Trophoblast cell (in vitro differentiated cells and primary cell): ENCODE measurements at regions not wholly inside any gene's neighbourhood (a gene's known extent, or its start where the extent isn't known, plus 50 kb on each side); places are given as distances from the start of the nearest gene placed in this dataset.

Source experiments
- DNase-seq, 2 donors: peaks; one replicate each; pipeline ENCODE4 v3.0.0-alpha.2; 2016
- H2AFZ ChIP-seq: 2 replicates; pipeline ENCODE4 v1.6.1; 2013; ENCODE audit warnings: low read length, moderate library complexity, mild to moderate bottlenecking; ENCODE audit not compliant: insufficient read depth, poor library complexity
- H2AK5ac ChIP-seq: 2 replicates; pipeline ENCODE4 v1.6.1; 2013; ENCODE audit warnings: mild to moderate bottlenecking, low read length
- H2BK120ac ChIP-seq: 2 replicates; pipeline ENCODE4 v1.6.1; 2013; ENCODE audit warnings: low read length, mild to moderate bottlenecking, moderate library complexity; ENCODE audit not compliant: insufficient read depth, poor library complexity
- H2BK12ac ChIP-seq: 2 replicates; pipeline ENCODE4 v1.6.1; 2013; ENCODE audit warnings: mild to moderate bottlenecking, low read length, moderate library complexity
- H2BK5ac ChIP-seq: 2 replicates; pipeline ENCODE4 v1.6.1; 2013; ENCODE audit warnings: low read length, low read depth, moderate library complexity, mild to moderate bottlenecking; ENCODE audit not compliant: poor library complexity
- H3K14ac ChIP-seq: 2 replicates; pipeline ENCODE4 v1.6.1; 2013; ENCODE audit warnings: mild to moderate bottlenecking, low read length
- H3K18ac ChIP-seq: 2 replicates; pipeline ENCODE4 v1.6.1; 2013; ENCODE audit warnings: mild to moderate bottlenecking, low read length
- H3K23ac ChIP-seq: 2 replicates; pipeline ENCODE4 v1.6.1; 2013; ENCODE audit warnings: low read length
- H3K27ac ChIP-seq: 2 replicates; pipeline ENCODE4 v1.5.1; 2013; ENCODE audit warnings: low read depth, mild to moderate bottlenecking, inconsistent platforms, low read length, moderate library complexity
- H3K27me3 ChIP-seq: 2 replicates; pipeline ENCODE4 v1.6.1; 2013; ENCODE audit warnings: inconsistent platforms, mild to moderate bottlenecking, low read length, moderate library complexity; ENCODE audit not compliant: insufficient read depth
- H3K36me3 ChIP-seq, 2 experiments: 1 replicate in 1 of 2; 2 replicates in 1 of 2; pipeline ENCODE4 v1.6.1; 2013; ENCODE audit warnings: low read length in 2 of 2, mild to moderate bottlenecking in 2 of 2, moderate library complexity in 1 of 2; ENCODE audit not compliant: insufficient read depth in 2 of 2, control insufficient read depth in 1 of 2
- H3K4ac ChIP-seq: 2 replicates; pipeline ENCODE4 v1.6.1; 2013; ENCODE audit warnings: low read depth, mild to moderate bottlenecking, low read length, moderate library complexity
- H3K4me1 ChIP-seq, 2 experiments: 1 replicate in 1 of 2; 2 replicates in 1 of 2; pipeline ENCODE4 v1.6.1; 2013; ENCODE audit warnings: low read length in 2 of 2, mild to moderate bottlenecking in 2 of 2, moderate library complexity in 1 of 2; ENCODE audit not compliant: insufficient read depth in 2 of 2, control insufficient read depth in 1 of 2
- H3K4me2 ChIP-seq: 2 replicates; pipeline ENCODE4 v1.6.1; 2013; ENCODE audit warnings: inconsistent platforms, mild to moderate bottlenecking, low read length, moderate library complexity
- H3K4me3 ChIP-seq: 2 replicates; pipeline ENCODE4 v1.5.1; 2013; ENCODE audit warnings: mild to moderate bottlenecking, low read depth, low read length, inconsistent platforms
- H3K79me1 ChIP-seq: one replicate; pipeline ENCODE4 v1.6.1; 2013; ENCODE audit warnings: low read length
- H3K79me2 ChIP-seq: 2 replicates; pipeline ENCODE4 v1.6.1; 2013; ENCODE audit warnings: low read length, mild to moderate bottlenecking; ENCODE audit not compliant: control insufficient read depth, insufficient read depth, poor library complexity
- H3K9ac ChIP-seq: 2 replicates; pipeline ENCODE4 v1.6.1; 2013; ENCODE audit warnings: mild to moderate bottlenecking, low read length
- H3K9me3 ChIP-seq: 2 replicates; pipeline ENCODE4 v1.6.1; 2013; ENCODE audit warnings: low read depth, mild to moderate bottlenecking, control low read depth, inconsistent platforms, low read length; ENCODE audit not compliant: insufficient read depth
- H4K12ac ChIP-seq: 2 replicates; pipeline ENCODE4 v1.6.1; 2013; ENCODE audit warnings: low read depth, mild to moderate bottlenecking, low read length, moderate library complexity
- H4K8ac ChIP-seq: 2 replicates; pipeline ENCODE4 v1.6.1; 2013; ENCODE audit warnings: low read depth, mild to moderate bottlenecking, low read length, moderate library complexity
- H4K91ac ChIP-seq: one replicate; pipeline ENCODE4 v1.6.1; 2013; ENCODE audit warnings: low read depth, mild to moderate bottlenecking, low read length, moderate library complexity
- WGBS: extraction: QIAGEN DNeasy Blood & Tissue Kit; methylation state at CpG from one replicate; pipeline ENCODE4 v1.1.7; 2013; ENCODE audit warnings: missing lambda C conversion rate; ENCODE audit not compliant: insufficient read length, insufficient coverage; ENCODE audit errors: extremely low coverage; 5-methylcytosine and 5-hydroxymethylcytosine counted together

- no peak overlapping the region for H3K18ac ChIP-seq
Measured at GRCh38 chr18:78080761-78081160, 831.1 kb downstream of the GALR1 start.

GRCh38 chr18:78082816-78083215 is 833.2 kb downstream of the GALR1 start:
- Histone ChIP-seq H3K27me3 (no peaks in the 10 kb centered on the region), H4K91ac (no peak overlapping the region), H3K18ac (no peak overlapping the region), H2AK5ac (no peak overlapping the region), H2BK5ac (no peak overlapping the region), H3K23ac (no peak overlapping the region), H3K9me3 (no peaks in the 10 kb centered on the region), H3K4me1 (no peaks in the 10 kb centered on the region), H3K4me2 (no peak overlapping the region), H3K9ac (no peak overlapping the region), H3K4ac (no peak overlapping the region), H4K8ac (no peak overlapping the region), H3K27ac (no peak overlapping the region), H3K14ac (no peak overlapping the region), H2BK120ac (no peak overlapping the region), H3K79me1 (no peaks in the 10 kb centered on the region), H3K4me3 (no peak overlapping the region), H4K12ac (no peak overlapping the region), H3K79me2 (no peaks in the 10 kb centered on the region), H2AFZ (no peak overlapping the region), H3K36me3 (no peaks in the 10 kb centered on the region), H2BK12ac (no peak overlapping the region)
- no peak for DNase-seq
- WGBS: no CpG with 5 or more reads among the region's 7 CpGs

More at GRCh38 chr18:78080761-78081160, 831.1 kb downstream of the GALR1 start:
- no peak for DNase-seq
- no CpG with 5 or more reads among the region's 5 CpGs for WGBS
- Histone ChIP-seq H2BK12ac (no peak overlapping the region), H4K12ac (no peak overlapping the region), H3K4me1 (no peaks in the 10 kb centered on the region), H2BK120ac (no peak overlapping the region), H3K27ac (no peak overlapping the region), H3K14ac (no peak overlapping the region), H3K23ac (no peak overlapping the region), H3K79me2 (no peaks in the 10 kb centered on the region), H3K4me2 (no peak overlapping the region), H3K36me3 (no peaks in the 10 kb centered on the region), H2AFZ (no peak overlapping the region), H3K4me3 (no peak overlapping the region), H3K9me3 (no peaks in the 10 kb centered on the region), H4K91ac (no peak overlapping the region), H3K27me3 (no peaks in the 10 kb centered on the region), H4K8ac (no peak overlapping the region), H2BK5ac (no peak overlapping the region), H3K4ac (no peak overlapping the region), H3K9ac (no peak overlapping the region), H2AK5ac (no peak overlapping the region), H3K79me1 (no peaks in the 10 kb centered on the region)

GRCh38 chr18:78085241-78086185 is 835.9 kb downstream of the GALR1 start:
- no peak overlapping the region for H2BK5ac ChIP-seq
- no peak overlapping the region for H4K12ac ChIP-seq
- H3K9me3 ChIP-seq: no peaks in the 10 kb centered on the region
- H3K4me1 ChIP-seq: no peaks in the 10 kb centered on the region
- no CpG with 5 or more reads among the region's 43 CpGs for WGBS
- H3K23ac ChIP-seq: no peak overlapping the region
- no peaks in the 10 kb centered on the region for H3K27me3 ChIP-seq
- no peak overlapping the region for H3K4ac ChIP-seq
- H2AK5ac ChIP-seq: no peak overlapping the region
- H3K4me2 ChIP-seq: no peak overlapping the region
- H3K79me1 ChIP-seq: no peaks in the 10 kb centered on the region
- H3K14ac ChIP-seq: no peak overlapping the region
- H3K36me3 ChIP-seq: no peaks in the 10 kb centered on the region
- no peak overlapping the region for H4K8ac ChIP-seq
- no peaks in the 10 kb centered on the region for H3K79me2 ChIP-seq
- H3K27ac ChIP-seq: no peak overlapping the region
- no peak overlapping the region for H3K18ac ChIP-seq
- H3K4me3 ChIP-seq: no peak overlapping the region
- H2BK120ac ChIP-seq: no peak overlapping the region
- no peak overlapping the region for H4K91ac ChIP-seq
- H2AFZ ChIP-seq: no peak overlapping the region
- H2BK12ac ChIP-seq: no peak overlapping the region
- DNase-seq: no peak
- H3K9ac ChIP-seq: no peak overlapping the region

GRCh38 chr18:78086931-78087330 is 837.3 kb downstream of the GALR1 start:
- no peak overlapping the region for H3K23ac ChIP-seq
- no peak overlapping the region for H2BK120ac ChIP-seq
- H2AK5ac ChIP-seq: no peak overlapping the region
- H3K4me1 ChIP-seq: no peaks in the 10 kb centered on the region
- H3K27ac ChIP-seq: no peak overlapping the region
- no peak overlapping the region for H2BK12ac ChIP-seq
- H3K79me2 ChIP-seq: no peaks in the 10 kb centered on the region
- H3K9ac ChIP-seq: no peak overlapping the region
- no peak overlapping the region for H3K14ac ChIP-seq
- no peaks in the 10 kb centered on the region for H3K27me3 ChIP-seq
- no peak overlapping the region for H4K8ac ChIP-seq
- H3K36me3 ChIP-seq: no peaks in the 10 kb centered on the region
- H3K18ac ChIP-seq: no peak overlapping the region
- no peak overlapping the region for H4K91ac ChIP-seq
- H3K4me3 ChIP-seq: no peak overlapping the region
- H3K79me1 ChIP-seq: no peaks in the 10 kb centered on the region
- no peak overlapping the region for H3K4me2 ChIP-seq
- no peak overlapping the region for H4K12ac ChIP-seq
- no peaks in the 10 kb centered on the region for H3K9me3 ChIP-seq
- DNase-seq: no peak
- H2AFZ ChIP-seq: no peak overlapping the region
- no peak overlapping the region for H2BK5ac ChIP-seq
- no CpG with 5 or more reads among the region's 10 CpGs for WGBS
- H3K4ac ChIP-seq: no peak overlapping the region
